ENCODE measurements at regions not wholly inside any gene's neighbourhood (a gene's known extent, or its start where the extent isn't known, plus 50 kb on each side); places are given as distances from the start of the nearest gene placed in this dataset.

DNA sequence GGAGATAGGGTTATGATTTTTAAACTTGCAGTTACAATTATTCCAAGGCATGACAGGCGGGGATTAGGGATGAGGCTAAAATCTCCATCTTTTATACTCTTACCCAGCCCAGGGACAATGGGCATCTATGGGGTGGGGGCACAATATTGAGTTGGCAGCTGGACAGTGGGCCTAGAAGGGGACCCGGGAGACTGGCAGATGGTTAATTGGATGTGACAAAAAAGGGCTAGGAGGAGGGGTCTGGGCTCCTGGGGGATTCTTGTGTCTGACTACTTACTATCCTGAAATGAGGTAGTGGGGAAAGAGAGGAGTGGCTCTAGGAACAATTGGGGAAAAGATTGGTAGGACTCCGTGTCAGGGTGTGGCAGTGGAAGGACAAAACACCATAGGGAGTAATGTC, 53.0 kb upstream of the ROPN1 start:
- TF ChIP-seq, protein P1, sequence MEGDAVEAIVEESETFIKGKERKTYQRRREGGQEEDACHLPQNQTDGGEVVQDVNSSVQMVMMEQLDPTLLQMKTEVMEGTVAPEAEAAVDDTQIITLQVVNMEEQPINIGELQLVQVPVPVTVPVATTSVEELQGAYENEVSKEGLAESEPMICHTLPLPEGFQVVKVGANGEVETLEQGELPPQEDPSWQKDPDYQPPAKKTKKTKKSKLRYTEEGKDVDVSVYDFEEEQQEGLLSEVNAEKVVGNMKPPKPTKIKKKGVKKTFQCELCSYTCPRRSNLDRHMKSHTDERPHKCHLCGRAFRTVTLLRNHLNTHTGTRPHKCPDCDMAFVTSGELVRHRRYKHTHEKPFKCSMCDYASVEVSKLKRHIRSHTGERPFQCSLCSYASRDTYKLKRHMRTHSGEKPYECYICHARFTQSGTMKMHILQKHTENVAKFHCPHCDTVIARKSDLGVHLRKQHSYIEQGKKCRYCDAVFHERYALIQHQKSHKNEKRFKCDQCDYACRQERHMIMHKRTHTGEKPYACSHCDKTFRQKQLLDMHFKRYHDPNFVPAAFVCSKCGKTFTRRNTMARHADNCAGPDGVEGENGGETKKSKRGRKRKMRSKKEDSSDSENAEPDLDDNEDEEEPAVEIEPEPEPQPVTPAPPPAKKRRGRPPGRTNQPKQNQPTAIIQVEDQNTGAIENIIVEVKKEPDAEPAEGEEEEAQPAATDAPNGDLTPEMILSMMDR (conservative IDR thresholded peaks at IDR 0.05) = no peak
- no peak for TF ChIP-seq ZFX (IDR thresholded peaks at IDR 0.05)
